Duodenal mucosa (tissue), 2 donors: ENCODE measurements at regions not wholly inside any gene's neighbourhood (a gene's known extent, or its start where the extent isn't known, plus 50 kb on each side); places are given as distances from the start of the nearest gene placed in this dataset.

Experiments
- H3K27ac ChIP-seq: one replicate; pipeline ENCODE4 v1.7.0; 2013; ENCODE audit warnings: low read depth, low read length
- H3K27me3 ChIP-seq, 2 donors: one replicate each; pipeline ENCODE4 v1.7.0; 2013; ENCODE audit warnings: low read length in 2 of 2, control low read depth in 1 of 2; ENCODE audit not compliant: insufficient read depth in 2 of 2, control insufficient read depth in 1 of 2
- H3K36me3 ChIP-seq, 2 donors: one replicate each; pipeline ENCODE4 v1.7.0; 2013; ENCODE audit warnings: low read length in 2 of 2, control low read depth in 1 of 2; ENCODE audit not compliant: insufficient read depth in 2 of 2, control insufficient read depth in 1 of 2
- H3K4me1 ChIP-seq, 2 donors: one replicate each; pipeline ENCODE4 v1.7.0; 2013; ENCODE audit warnings: low read length in 2 of 2, control low read depth in 1 of 2; ENCODE audit not compliant: insufficient read depth in 2 of 2, control insufficient read depth in 1 of 2
- H3K4me3 ChIP-seq, 2 donors: one replicate each; pipeline ENCODE4 v1.7.0; 2013; ENCODE audit warnings: low read length in 2 of 2, low read depth in 1 of 2
- H3K9ac ChIP-seq, 2 donors: one replicate each; pipeline ENCODE4 v1.7.0; 2013; ENCODE audit warnings: low read length in 2 of 2, low read depth in 1 of 2
- H3K9me3 ChIP-seq, 2 donors: one replicate each; pipeline ENCODE4 v1.7.0; 2013; ENCODE audit warnings: low read length in 2 of 2, control low read depth in 1 of 2; ENCODE audit not compliant: control insufficient read depth in 1 of 2

- Histone ChIP-seq H3K4me3 (no peak overlapping the region), H3K9me3 (no peaks in the 10 kb centered on the region), H3K27me3 (no peaks in the 10 kb centered on the region), H3K36me3 (no peaks in the 10 kb centered on the region), H3K27ac (no peak overlapping the region), H3K4me1 (no peaks in the 10 kb centered on the region), H3K9ac (no peak overlapping the region)
Measured at GRCh38 chr4:15254236-15254880, 173.5 kb upstream of the C1QTNF7 start.

- H3K4me1 ChIP-seq, result no peaks in the 10 kb centered on the region
- H3K4me3 ChIP-seq, result no peak overlapping the region
- no peak overlapping the region for H3K27ac ChIP-seq
- no peaks in the 10 kb centered on the region for H3K36me3 ChIP-seq
- no peaks in the 10 kb centered on the region for H3K9me3 ChIP-seq
- no peaks in the 10 kb centered on the region for H3K27me3 ChIP-seq
- no peak overlapping the region for H3K9ac ChIP-seq
Measured at GRCh38 chr4:15255537-15255936, 172.3 kb upstream of the C1QTNF7 start.

- H3K27ac ChIP-seq, result no peak overlapping the region
- no peaks in the 10 kb centered on the region for H3K4me1 ChIP-seq
- no peak overlapping the region for H3K4me3 ChIP-seq
Measured at GRCh38 chr4:15260758-15261157, 167.1 kb upstream of the C1QTNF7 start.

GRCh38 chr4:15262396-15262795 lies 165.4 kb upstream of the C1QTNF7 start:
- no peaks in the 10 kb centered on the region for H3K27me3 ChIP-seq
- H3K9ac ChIP-seq, result no peak overlapping the region
- no peak overlapping the region for H3K27ac ChIP-seq
- no peaks in the 10 kb centered on the region for H3K4me1 ChIP-seq
- H3K4me3 ChIP-seq, result no peak overlapping the region
- H3K36me3 ChIP-seq, result no peaks in the 10 kb centered on the region
- no peaks in the 10 kb centered on the region for H3K9me3 ChIP-seq

More at GRCh38 chr4:15260758-15261157, 167.1 kb upstream of the C1QTNF7 start:
- Histone ChIP-seq H3K27me3 (no peaks in the 10 kb centered on the region), H3K9ac (no peak overlapping the region), H3K9me3 (no peaks in the 10 kb centered on the region), H3K36me3 (no peaks in the 10 kb centered on the region)

- no peak overlapping the region for H3K27ac ChIP-seq
- no peaks in the 10 kb centered on the region for H3K9me3 ChIP-seq
- no peak overlapping the region for H3K4me3 ChIP-seq
- H3K4me1 ChIP-seq, result no peaks in the 10 kb centered on the region
- no peak overlapping the region for H3K9ac ChIP-seq
- H3K27me3 ChIP-seq, result no peaks in the 10 kb centered on the region
- no peaks in the 10 kb centered on the region for H3K36me3 ChIP-seq
Measured at GRCh38 chr4:15270201-15270600, 157.6 kb upstream of the C1QTNF7 start.

- Histone ChIP-seq H3K27me3 (no peaks in the 10 kb centered on the region), H3K4me3 (no peak overlapping the region), H3K4me1 (no peaks in the 10 kb centered on the region), H3K9me3 (no peaks in the 10 kb centered on the region), H3K36me3 (no peaks in the 10 kb centered on the region), H3K27ac (no peak overlapping the region), H3K9ac (no peak overlapping the region)
Measured at GRCh38 chr4:15286041-15286440, 141.8 kb upstream of the C1QTNF7 start.

- no peak overlapping the region for H3K9ac ChIP-seq
- H3K27ac ChIP-seq, result no peak overlapping the region
- H3K4me1 ChIP-seq, result no peaks in the 10 kb centered on the region
- no peaks in the 10 kb centered on the region for H3K36me3 ChIP-seq
- H3K27me3 ChIP-seq, result no peaks in the 10 kb centered on the region
- H3K4me3 ChIP-seq, result no peak overlapping the region
- H3K9me3 ChIP-seq, result no peaks in the 10 kb centered on the region
Measured at GRCh38 chr4:15291122-15291521, 136.7 kb upstream of the C1QTNF7 start.

- no peak overlapping the region for H3K4me3 ChIP-seq
- H3K9ac ChIP-seq, result no peak overlapping the region
- H3K9me3 ChIP-seq, result no peaks in the 10 kb centered on the region
- no peaks in the 10 kb centered on the region for H3K36me3 ChIP-seq
- H3K4me1 ChIP-seq, result no peaks in the 10 kb centered on the region
- no peaks in the 10 kb centered on the region for H3K27me3 ChIP-seq
- no peak overlapping the region for H3K27ac ChIP-seq
Measured at GRCh38 chr4:15293711-15294110, 134.1 kb upstream of the C1QTNF7 start.

GRCh38 chr4:15294202-15294601 lies 133.6 kb upstream of the C1QTNF7 start:
- Histone ChIP-seq H3K27ac (no peak overlapping the region), H3K36me3 (no peaks in the 10 kb centered on the region), H3K4me3 (no peak overlapping the region), H3K9ac (no peak overlapping the region), H3K27me3 (no peaks in the 10 kb centered on the region), H3K4me1 (no peaks in the 10 kb centered on the region), H3K9me3 (no peaks in the 10 kb centered on the region)

GRCh38 chr4:15294832-15295231 lies 133.0 kb upstream of the C1QTNF7 start:
- Histone ChIP-seq H3K9me3 (no peaks in the 10 kb centered on the region), H3K27me3 (no peaks in the 10 kb centered on the region), H3K4me3 (no peak overlapping the region), H3K9ac (no peak overlapping the region), H3K4me1 (no peaks in the 10 kb centered on the region), H3K36me3 (no peaks in the 10 kb centered on the region), H3K27ac (no peak overlapping the region)
